ENCODE measurements at regions not wholly inside any gene's neighbourhood (a gene's known extent, or its start where the extent isn't known, plus 50 kb on each side); places are given as distances from the start of the nearest gene placed in this dataset.

DNA sequence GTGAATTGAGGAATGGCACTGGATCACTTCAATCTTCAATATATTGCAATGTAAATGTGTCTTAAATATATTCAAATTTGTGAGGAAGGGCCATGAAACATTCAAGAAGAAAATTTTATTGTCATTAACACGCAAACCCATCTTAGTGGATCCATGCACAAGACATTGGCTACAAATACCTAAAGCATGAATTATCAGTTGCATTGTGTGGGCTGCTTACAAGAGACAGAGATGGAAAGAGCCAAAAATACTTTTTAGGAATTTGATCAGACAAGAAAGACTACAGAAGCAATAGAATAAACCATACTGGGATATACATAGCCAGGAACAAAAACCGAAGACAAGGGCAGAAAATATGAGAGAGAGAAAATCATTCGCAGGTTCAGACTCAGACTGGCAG, 616.2 kb upstream of the GRIA3 start:
- TF ChIP-seq CTCF (IDR thresholded peaks at IDR 0.05) (no peak), POLR2A (IDR thresholded peaks at IDR 0.05) (no peak), EP300 (IDR thresholded peaks at IDR 0.05) (no peak), POLR2AphosphoS5 (IDR thresholded peaks at IDR 0.05) (no peak)
